Mucosa of stomach (tissue), 1 donor: ENCODE measurements at regions not wholly inside any gene's neighbourhood (a gene's known extent, or its start where the extent isn't known, plus 50 kb on each side); places are given as distances from the start of the nearest gene placed in this dataset.

Experiments used
- H3K27me3 ChIP-seq: one replicate; pipeline ENCODE4 v1.7.0; 2013; ENCODE audit warnings: mild to moderate bottlenecking, low read length; ENCODE audit not compliant: control insufficient read depth, insufficient read depth
- H3K36me3 ChIP-seq: one replicate; pipeline ENCODE4 v1.7.0; 2013; ENCODE audit warnings: low read length; ENCODE audit not compliant: control insufficient read depth, insufficient read depth
- H3K4me1 ChIP-seq: one replicate; pipeline ENCODE4 v1.7.0; 2013; ENCODE audit warnings: mild to moderate bottlenecking, low read length; ENCODE audit not compliant: control insufficient read depth, insufficient read depth
- H3K4me3 ChIP-seq: one replicate; pipeline ENCODE4 v1.7.0; 2013; ENCODE audit warnings: low read length
- H3K9ac ChIP-seq: one replicate; pipeline ENCODE4 v1.7.0; 2013; ENCODE audit warnings: mild to moderate bottlenecking, low read length, moderate library complexity
- H3K9me3 ChIP-seq: one replicate; pipeline ENCODE4 v1.7.0; 2013; ENCODE audit warnings: mild to moderate bottlenecking, low read length, moderate library complexity; ENCODE audit not compliant: control insufficient read depth
- donor health status: Pancreatic carcinoma.

DNA sequence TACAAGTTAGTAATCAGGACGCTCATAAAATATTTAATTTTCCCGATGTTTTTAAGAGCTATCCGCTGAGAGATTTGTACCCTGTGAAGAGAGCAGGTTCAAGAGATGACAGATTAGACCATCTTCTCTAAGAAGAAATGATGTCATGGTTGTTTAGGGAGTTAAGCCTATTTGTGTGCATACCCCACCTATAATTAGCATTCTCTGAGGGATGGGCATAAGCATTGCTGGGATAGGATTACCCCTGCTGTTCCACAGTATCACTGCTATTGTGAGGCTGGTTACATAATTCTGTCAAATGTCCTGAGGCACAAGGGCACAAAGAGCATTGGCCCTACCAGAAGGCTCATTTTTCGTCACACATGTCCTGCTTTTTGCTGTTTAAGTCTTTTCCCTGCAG, 687.0 kb downstream of the CETN3 start:
- no peak overlapping the region for H3K4me3 ChIP-seq
- H3K9ac ChIP-seq = no peak overlapping the region
- H3K27me3 ChIP-seq = no peaks in the 10 kb centered on the region
- no peaks in the 10 kb centered on the region for H3K4me1 ChIP-seq
- no peaks in the 10 kb centered on the region for H3K9me3 ChIP-seq
- no peaks in the 10 kb centered on the region for H3K36me3 ChIP-seq

DNA sequence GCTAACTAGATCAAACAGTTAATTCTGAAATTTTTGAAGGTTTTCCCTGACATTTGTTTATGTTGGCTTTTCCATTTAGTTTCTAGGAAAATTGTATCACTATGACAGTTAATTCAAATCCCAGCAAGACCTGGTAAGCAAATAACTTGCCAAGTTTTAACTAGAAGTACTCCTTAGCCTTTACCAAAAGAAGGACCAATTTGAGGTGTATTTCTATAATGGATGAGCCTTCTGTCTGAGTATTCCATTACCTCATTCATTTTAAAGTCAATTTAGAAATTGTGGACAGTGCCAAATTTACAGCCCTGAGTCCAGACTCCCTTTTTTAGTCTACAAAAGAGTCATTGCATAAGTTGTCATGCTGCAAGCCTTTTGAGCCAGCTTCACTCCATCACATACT, 687.6 kb downstream of the CETN3 start:
- Histone ChIP-seq H3K9ac (no peak overlapping the region), H3K4me3 (no peak overlapping the region), H3K36me3 (no peaks in the 10 kb centered on the region), H3K27me3 (no peaks in the 10 kb centered on the region), H3K9me3 (no peaks in the 10 kb centered on the region), H3K4me1 (no peaks in the 10 kb centered on the region)

DNA sequence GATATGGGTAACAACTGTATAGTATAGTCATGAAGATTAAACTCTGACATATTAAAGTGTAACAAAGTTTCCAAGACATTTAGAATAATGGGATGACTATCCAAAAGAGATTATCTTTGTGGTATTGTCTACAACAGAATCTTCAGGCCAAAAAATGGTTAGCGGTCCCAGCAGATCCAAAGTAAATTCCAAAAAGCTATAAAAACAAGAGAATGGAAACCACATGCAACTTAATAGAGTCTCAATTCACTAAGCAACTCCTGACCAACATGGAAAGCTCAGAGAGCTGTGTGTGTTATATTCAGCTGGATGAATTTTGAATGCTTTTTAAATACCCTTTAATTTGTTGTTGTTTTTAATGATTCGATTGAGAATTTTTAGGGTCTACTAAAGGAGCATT, 688.2 kb downstream of the CETN3 start:
- no peaks in the 10 kb centered on the region for H3K9me3 ChIP-seq
- no peaks in the 10 kb centered on the region for H3K4me1 ChIP-seq
- no peaks in the 10 kb centered on the region for H3K36me3 ChIP-seq
- H3K4me3 ChIP-seq = no peak overlapping the region
- H3K9ac ChIP-seq = no peak overlapping the region
- H3K27me3 ChIP-seq = no peaks in the 10 kb centered on the region

DNA sequence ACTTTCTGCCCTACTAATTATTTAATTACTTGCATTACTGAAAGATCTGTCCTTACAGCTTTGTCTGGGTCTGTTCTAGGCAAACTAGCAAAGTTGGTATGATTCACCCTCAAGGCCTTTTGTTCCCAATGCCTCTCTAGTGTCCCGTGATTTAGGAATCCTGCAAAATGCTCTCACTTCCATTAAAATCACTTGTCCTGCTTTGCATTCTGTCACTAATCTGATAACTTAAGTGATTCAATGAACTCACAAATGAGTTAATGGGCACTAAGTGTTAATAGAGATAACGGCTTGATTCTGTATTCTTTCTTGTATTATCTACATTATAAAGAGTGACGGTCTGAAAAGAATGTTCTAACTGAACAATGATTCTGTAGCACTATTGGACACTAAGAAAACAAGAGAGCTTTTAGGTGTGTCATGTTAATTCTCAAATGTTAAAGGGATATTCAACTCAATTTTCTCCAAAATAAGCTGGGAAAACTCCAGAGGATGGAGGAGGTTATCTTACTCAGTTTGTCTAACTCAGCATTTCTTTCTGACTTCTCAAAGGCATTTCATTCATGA, 697.3 kb downstream of the CETN3 start:
- H3K9me3 ChIP-seq = no peaks in the 10 kb centered on the region
- no peaks in the 10 kb centered on the region for H3K36me3 ChIP-seq
- H3K9ac ChIP-seq = no peak overlapping the region
- no peaks in the 10 kb centered on the region for H3K4me1 ChIP-seq
- no peaks in the 10 kb centered on the region for H3K27me3 ChIP-seq
- H3K4me3 ChIP-seq = no peak overlapping the region

DNA sequence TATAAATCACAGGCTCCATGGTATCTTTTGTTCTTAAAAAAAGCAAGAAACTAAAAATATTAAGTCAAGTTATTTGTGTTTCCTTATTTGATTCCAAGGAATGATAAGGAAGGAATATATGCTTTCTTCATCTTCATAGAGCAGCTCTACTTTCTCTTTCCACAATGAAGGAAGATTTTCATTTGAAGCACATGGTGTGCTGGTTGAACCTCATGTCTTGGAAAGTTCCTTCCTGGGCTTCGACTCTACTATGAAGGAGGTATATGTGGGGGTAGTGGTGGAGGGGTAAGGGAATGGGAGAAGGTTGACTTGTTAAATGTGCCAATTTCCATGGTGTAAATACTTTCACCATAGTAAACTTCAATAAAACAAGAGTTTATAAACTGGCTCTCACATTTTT, 698.0 kb downstream of the CETN3 start:
- Histone ChIP-seq H3K4me1 (no peaks in the 10 kb centered on the region), H3K4me3 (no peak overlapping the region), H3K9me3 (no peaks in the 10 kb centered on the region), H3K9ac (no peak overlapping the region), H3K27me3 (no peaks in the 10 kb centered on the region), H3K36me3 (no peaks in the 10 kb centered on the region)

DNA sequence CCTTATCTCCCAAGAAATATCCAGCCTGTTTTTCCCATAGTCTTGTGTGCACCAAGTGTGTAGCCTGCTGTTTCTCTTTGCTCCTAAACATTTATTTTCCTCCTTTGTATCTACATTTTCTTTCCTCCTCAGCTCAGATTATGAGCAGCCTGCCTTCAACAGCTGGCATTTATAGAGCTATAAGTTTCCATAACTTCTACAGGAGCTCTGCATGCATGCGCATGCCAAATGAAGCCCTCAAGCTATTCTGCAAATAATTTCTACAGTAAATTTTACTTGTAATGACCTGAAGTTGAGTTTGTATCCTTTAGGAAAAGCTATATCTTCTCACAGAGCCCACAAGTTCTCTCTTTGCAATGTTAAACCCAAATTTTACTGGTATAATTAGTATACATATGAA, 699.5 kb downstream of the CETN3 start:
- Histone ChIP-seq H3K9ac (no peak overlapping the region), H3K9me3 (no peaks in the 10 kb centered on the region), H3K4me3 (no peak overlapping the region), H3K27me3 (no peaks in the 10 kb centered on the region), H3K4me1 (no peaks in the 10 kb centered on the region), H3K36me3 (no peaks in the 10 kb centered on the region)

DNA sequence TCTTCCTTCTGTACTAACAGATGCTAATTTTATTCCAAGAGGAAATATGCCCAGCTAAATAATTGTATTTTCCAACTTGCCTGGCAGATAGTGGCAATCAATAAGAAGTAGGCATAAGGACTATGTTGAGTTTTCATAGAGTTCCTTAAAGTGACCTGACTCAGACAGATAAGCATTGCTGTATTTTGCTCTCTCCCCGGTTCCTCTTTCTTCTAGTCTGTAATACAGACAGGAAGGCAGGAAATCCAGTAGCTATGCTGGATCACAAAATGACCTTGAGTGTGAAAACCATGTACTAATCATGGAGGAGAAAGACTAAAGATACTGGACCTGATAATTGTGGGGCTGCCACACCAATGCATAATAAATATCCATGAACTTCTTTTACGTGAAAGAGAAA, 701.7 kb downstream of the CETN3 start:
- Histone ChIP-seq H3K9ac (no peak overlapping the region), H3K4me1 (no peaks in the 10 kb centered on the region), H3K27me3 (no peaks in the 10 kb centered on the region), H3K36me3 (no peaks in the 10 kb centered on the region), H3K9me3 (no peaks in the 10 kb centered on the region), H3K4me3 (no peak overlapping the region)

DNA sequence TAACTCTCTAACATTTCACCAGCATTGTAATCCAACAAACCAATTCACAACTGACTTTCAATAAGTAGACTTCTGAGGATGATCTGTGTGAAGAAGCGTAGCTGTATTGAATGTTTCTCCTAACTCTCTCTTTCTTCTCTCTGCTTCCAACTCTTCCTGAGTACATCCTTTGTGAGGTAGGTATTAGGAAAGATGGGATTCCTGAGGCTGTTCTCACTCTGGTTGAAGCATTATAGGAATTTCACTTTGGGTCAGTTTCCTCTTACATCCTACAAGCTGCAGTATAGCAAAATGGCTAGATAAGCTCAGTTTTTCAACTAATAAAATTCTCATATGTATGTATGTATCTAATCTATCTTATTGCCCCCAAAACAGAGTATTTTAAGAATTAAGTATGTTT, 702.8 kb downstream of the CETN3 start:
- Histone ChIP-seq H3K9me3 (no peaks in the 10 kb centered on the region), H3K9ac (no peak overlapping the region), H3K27me3 (no peaks in the 10 kb centered on the region), H3K36me3 (no peaks in the 10 kb centered on the region), H3K4me3 (no peak overlapping the region), H3K4me1 (no peaks in the 10 kb centered on the region)

DNA sequence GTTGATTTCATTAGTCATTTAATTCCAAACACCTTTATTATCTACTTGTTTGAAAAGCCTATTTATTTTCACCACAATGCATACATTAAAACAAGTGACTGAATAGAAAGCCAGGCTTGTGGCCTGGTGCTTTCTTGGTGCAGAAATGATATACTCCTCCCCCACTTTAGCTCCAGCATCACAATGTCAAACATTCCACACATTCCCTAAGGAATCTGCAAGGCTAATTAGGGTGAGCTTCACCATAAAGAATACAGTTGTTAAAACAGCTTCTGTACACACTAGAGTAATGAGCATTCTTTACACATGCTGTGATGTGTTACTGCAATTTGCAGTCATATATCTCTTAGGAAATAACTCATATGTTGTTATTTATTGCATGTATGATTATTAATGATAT, 705.7 kb downstream of the CETN3 start:
- Histone ChIP-seq H3K9me3 (no peaks in the 10 kb centered on the region), H3K36me3 (no peaks in the 10 kb centered on the region), H3K9ac (no peak overlapping the region), H3K4me3 (no peak overlapping the region), H3K4me1 (no peaks in the 10 kb centered on the region), H3K27me3 (no peaks in the 10 kb centered on the region)

DNA sequence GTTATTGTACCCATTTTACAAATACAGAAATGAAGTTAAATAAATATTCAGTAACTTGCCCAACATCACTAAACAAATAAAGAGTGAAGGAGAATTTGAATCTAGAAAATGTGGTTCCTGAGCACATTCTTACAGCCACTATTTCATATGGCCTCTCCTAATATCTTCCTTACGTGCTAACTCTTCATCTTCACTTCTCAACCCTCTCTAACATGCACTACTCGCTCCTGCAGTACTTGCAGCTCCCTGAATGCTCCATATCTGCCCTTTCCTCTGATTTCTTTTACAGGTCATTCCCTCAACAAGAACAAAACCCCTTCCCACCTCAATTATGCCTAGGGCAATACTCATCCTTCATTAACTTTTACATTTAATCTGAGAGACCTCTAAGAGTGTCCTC, 711.5 kb downstream of the CETN3 start:
- no peaks in the 10 kb centered on the region for H3K9me3 ChIP-seq
- no peaks in the 10 kb centered on the region for H3K36me3 ChIP-seq

DNA sequence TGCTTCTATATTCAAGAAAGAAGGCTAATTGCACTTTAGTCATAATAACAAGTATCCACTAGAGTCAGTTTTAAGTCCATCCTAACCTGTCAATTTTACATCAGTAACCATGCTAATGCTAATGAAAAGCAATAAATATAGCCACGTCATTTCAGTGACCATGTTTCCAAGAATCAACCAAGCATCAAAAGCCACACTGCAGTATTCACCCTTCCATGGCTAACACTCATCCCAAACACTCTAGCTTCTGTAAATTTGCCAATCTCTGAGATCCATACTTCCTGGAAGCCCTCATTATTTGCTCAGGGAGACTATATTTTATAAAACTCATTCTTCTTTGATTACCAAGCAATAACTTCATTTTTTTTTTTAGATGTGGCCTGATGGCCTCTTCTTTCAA, 712.0 kb downstream of the CETN3 start:
- Histone ChIP-seq H3K9me3 (no peaks in the 10 kb centered on the region), H3K9ac (no peak overlapping the region), H3K27me3 (no peaks in the 10 kb centered on the region), H3K4me1 (no peaks in the 10 kb centered on the region), H3K36me3 (no peaks in the 10 kb centered on the region), H3K4me3 (no peak overlapping the region)

More for the DNA sequence above, 711.5 kb downstream of the CETN3 start:
- no peaks in the 10 kb centered on the region for H3K27me3 ChIP-seq
- H3K4me3 ChIP-seq = no peak overlapping the region
- no peak overlapping the region for H3K9ac ChIP-seq
- H3K4me1 ChIP-seq = no peaks in the 10 kb centered on the region

DNA sequence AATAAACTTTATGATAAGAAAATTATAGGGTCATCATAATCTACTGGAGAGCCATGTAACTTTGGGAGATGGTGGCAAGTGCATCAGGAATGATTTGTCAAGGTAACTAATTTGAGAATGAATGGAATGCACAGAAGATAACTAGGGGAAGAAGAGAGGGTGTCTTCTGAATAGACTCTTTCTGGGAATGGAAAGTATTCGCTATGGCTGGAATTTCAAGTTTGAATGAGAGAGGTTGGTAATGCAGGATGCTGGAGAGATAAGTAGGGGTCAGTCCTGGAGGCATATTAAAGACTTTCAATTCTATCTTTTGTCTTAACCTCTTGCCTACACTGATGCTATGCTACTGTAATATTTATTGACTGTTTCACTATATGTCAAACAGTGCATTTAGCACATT, 714.2 kb downstream of the CETN3 start:
- Histone ChIP-seq H3K27me3 (no peaks in the 10 kb centered on the region), H3K36me3 (no peaks in the 10 kb centered on the region), H3K9me3 (no peaks in the 10 kb centered on the region), H3K4me1 (no peaks in the 10 kb centered on the region), H3K9ac (no peak overlapping the region), H3K4me3 (no peak overlapping the region)

DNA sequence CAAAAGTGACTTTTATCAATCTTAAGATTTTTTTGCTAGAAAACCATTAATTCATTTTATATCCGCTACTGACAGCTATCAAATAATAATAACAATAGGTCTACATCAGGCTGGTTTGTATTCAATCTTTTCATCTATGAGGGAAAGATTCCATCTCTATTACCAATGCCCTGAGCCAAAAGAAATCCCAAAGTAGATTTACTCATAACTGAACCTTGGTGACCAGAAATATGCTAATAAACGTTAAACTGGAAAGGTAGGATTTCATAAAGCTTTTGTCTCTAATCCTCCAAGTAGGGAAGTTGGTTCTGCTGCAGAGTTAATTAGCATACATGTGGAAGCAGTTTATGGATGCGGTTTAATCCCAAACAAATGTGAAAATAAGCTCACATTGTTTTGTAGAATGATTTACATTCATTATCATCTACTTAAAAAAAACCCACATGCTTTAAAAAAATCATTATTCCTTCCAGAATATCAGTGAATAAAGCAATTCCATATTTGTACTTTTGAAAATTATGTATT, 715.5 kb downstream of the CETN3 start:
- Histone ChIP-seq H3K9ac (no peak overlapping the region), H3K9me3 (no peaks in the 10 kb centered on the region), H3K4me1 (no peaks in the 10 kb centered on the region), H3K36me3 (no peaks in the 10 kb centered on the region), H3K27me3 (no peaks in the 10 kb centered on the region), H3K4me3 (no peak overlapping the region)
